CD4-positive, alpha-beta T cell treated with Interleukin-6 for 4 hours (primary cell): ENCODE measurements at regions not wholly inside any gene's neighbourhood (a gene's known extent, or its start where the extent isn't known, plus 50 kb on each side); places are given as distances from the start of the nearest gene placed in this dataset.
"Not testable (repeated sequence)": the region's sequence is repeated elsewhere in the genome, so short reads cannot be mapped to it uniquely, and the experiment has no call there.

Source experiments
- DNase-seq: peaks from one replicate; pipeline ENCODE4 v3.0.0-alpha.2; 2020; ENCODE audit warnings: mixed read lengths

GRCh38 chr22:49403102-49403501 is 424.6 kb downstream of the BRD1 start:
- no peak for DNase-seq

- no peak for DNase-seq
Measured at GRCh38 chr22:49402169-49402568, 425.5 kb downstream of the BRD1 start.

- no peak for DNase-seq
Measured at GRCh38 chr22:49400941-49401598, 426.6 kb downstream of the BRD1 start.

- no peak for DNase-seq
Measured at GRCh38 chr22:49400136-49400940, 427.3 kb downstream of the BRD1 start.

- no peak for DNase-seq
Measured at GRCh38 chr22:49398646-49399045, 429.0 kb downstream of the BRD1 start.

GRCh38 chr22:49398115-49398514 is 429.6 kb downstream of the BRD1 start:
- no peak for DNase-seq

GRCh38 chr22:49396817-49397216 is 430.9 kb downstream of the BRD1 start:
- DNase-seq, result no peak

GRCh38 chr22:49395617-49396016 is 432.1 kb downstream of the BRD1 start:
- DNase-seq, result no peak

GRCh38 chr22:49395062-49395461 is 432.6 kb downstream of the BRD1 start:
- not testable (repeated sequence) for DNase-seq

GRCh38 chr22:49394116-49394785 is 433.4 kb downstream of the BRD1 start:
- no peak for DNase-seq

GRCh38 chr22:49393526-49393925 is 434.1 kb downstream of the BRD1 start:
- no peak for DNase-seq

GRCh38 chr22:49392841-49393510 is 434.7 kb downstream of the BRD1 start:
- no peak for DNase-seq

- no peak for DNase-seq
Measured at GRCh38 chr22:49392247-49392646, 435.4 kb downstream of the BRD1 start.

GRCh38 chr22:49391436-49391835 is 436.2 kb downstream of the BRD1 start:
- DNase-seq, result no peak

GRCh38 chr22:49390954-49391353 is 436.7 kb downstream of the BRD1 start:
- no peak for DNase-seq

- DNase-seq, result not testable (repeated sequence)
Measured at GRCh38 chr22:49383909-49384308, 443.8 kb downstream of the BRD1 start.

GRCh38 chr22:49382451-49382735 is 445.3 kb downstream of the BRD1 start:
- no peak for DNase-seq

- no peak for DNase-seq
Measured at GRCh38 chr22:49381595-49382450, 445.9 kb downstream of the BRD1 start.

- no peak for DNase-seq
Measured at GRCh38 chr22:49380828-49381114, 446.9 kb downstream of the BRD1 start.

- no peak for DNase-seq
Measured at GRCh38 chr22:49380095-49380827, 447.4 kb downstream of the BRD1 start.

- DNase-seq, result no peak
Measured at GRCh38 chr22:49377306-49377705, 450.4 kb downstream of the BRD1 start.

GRCh38 chr22:49373801-49374226 is 453.9 kb downstream of the BRD1 start:
- DNase-seq, result no peak
